GM13977 (cell line): ENCODE measurements at regions not wholly inside any gene's neighbourhood (a gene's known extent, or its start where the extent isn't known, plus 50 kb on each side); places are given as distances from the start of the nearest gene placed in this dataset.

Experiments used
- DNase-seq: peaks from one replicate; pipeline ENCODE4 v3.0.0; 2012; ENCODE audit warnings: low spot score
- CTCF ChIP-seq: IDR thresholded peaks from 2 replicates; pipeline ENCODE4 v1.5.1; 2012; ENCODE audit warnings: mild to moderate bottlenecking, control low read depth; ENCODE audit not compliant: insufficient read depth; ENCODE audit errors: extremely low read depth, missing control alignments
- in situ Hi-C: fragments of 300-500 bp; cut with MboI; formaldehyde crosslinking; loops from one replicate; pipeline ENCODE4 v1.12.0; 2022; ENCODE audit warnings: low sequenced_read_pairs, low pct_unique_long_range_greater_than_20kb, mixed read lengths, inconsistent platforms; ENCODE audit not compliant: unreplicated experiment

GRCh38 chr2:188235364-188235763 is 56.3 kb upstream of the GULP1 start:
- DNase-seq, result no peak
- no peak for TF ChIP-seq CTCF
- in situ Hi-C loops, result no loop called here

DNA sequence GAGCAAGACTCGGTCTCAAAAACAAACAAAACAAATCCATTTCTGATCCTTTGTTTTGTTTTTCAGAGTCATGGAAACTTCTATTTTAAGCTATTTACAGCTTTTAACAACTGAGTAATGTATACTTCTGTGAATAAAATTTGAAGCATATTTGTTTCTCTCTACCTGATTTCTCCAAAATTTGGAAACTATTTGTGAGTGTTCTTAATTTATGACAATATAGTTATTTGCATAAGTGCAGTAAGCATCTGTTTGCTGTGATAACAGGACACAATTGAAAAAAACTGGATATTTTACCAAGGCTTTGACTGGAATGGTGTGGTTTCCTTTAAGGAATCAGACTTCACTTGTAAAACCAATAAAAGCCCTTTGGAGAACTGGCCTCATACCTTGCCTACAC is 53.3 kb upstream of the GULP1 start:
- DNase-seq, result no peak
- TF ChIP-seq CTCF, result no peak
- in situ Hi-C loops, result no loop called here
